Spleen (tissue), 3 donors: ENCODE measurements at regions not wholly inside any gene's neighbourhood (a gene's known extent, or its start where the extent isn't known, plus 50 kb on each side); places are given as distances from the start of the nearest gene placed in this dataset.

Experiments used
- POLR2A ChIP-seq, 3 donors: fragments of 450-650 bp; IDR thresholded peaks; one replicate each; pipeline ENCODE4 v1.5.1; 2017; ENCODE audit warnings: antibody characterized with exemption in 3 of 3, mild to moderate bottlenecking in 1 of 3
- POLR2AphosphoS5 ChIP-seq, 3 donors: sonication (generic); formaldehyde crosslinking; IDR thresholded peaks; one replicate each; pipeline ENCODE4 v1.5.1; 2017; ENCODE audit warnings: antibody characterized with exemption in 3 of 3

GRCh38 chr4:78707268-78707667 is 68.9 kb upstream of the BMP2K start:
- TF ChIP-seq POLR2AphosphoS5 (IDR thresholded peaks at IDR 0.05) (no peak), POLR2A (IDR thresholded peaks at IDR 0.05) (no peak)
